Anterior cingulate cortex (tissue), 58 donors: ENCODE measurements at regions not wholly inside any gene's neighbourhood (a gene's known extent, or its start where the extent isn't known, plus 50 kb on each side); places are given as distances from the start of the nearest gene placed in this dataset.
"Not testable (repeated sequence)": the region's sequence is repeated elsewhere in the genome, so short reads cannot be mapped to it uniquely, and the experiment has no call there.

Experiments used
- DNase-seq, 58 donors: peaks; one replicate each; lab custom pipeline; 2025; lab: John Stamatoyannopoulos, UW

- no peak for DNase-seq
Measured at GRCh38 chr5:25056836-25057235, 412.1 kb upstream of the CDH10 start.

- no peak for DNase-seq
Measured at GRCh38 chr5:25033658-25034057, 388.9 kb upstream of the CDH10 start.

- peak in 10 of 58 donors; percentile 1 to 20 (median 4) for DNase-seq
Measured at GRCh38 chr5:25029004-25029403, 384.2 kb upstream of the CDH10 start.

GRCh38 chr5:25027526-25027925 lies 382.7 kb upstream of the CDH10 start:
- no peak for DNase-seq

- DNase-seq: no peak
Measured at GRCh38 chr5:25027061-25027460, 382.3 kb upstream of the CDH10 start.

GRCh38 chr5:25025831-25026230 lies 381.1 kb upstream of the CDH10 start:
- DNase-seq: no peak

GRCh38 chr5:25020454-25020853 lies 375.7 kb upstream of the CDH10 start:
- no peak for DNase-seq

GRCh38 chr5:25009063-25009462 lies 364.3 kb upstream of the CDH10 start:
- no peak for DNase-seq

GRCh38 chr5:25006734-25007133 lies 362.0 kb upstream of the CDH10 start:
- no peak for DNase-seq

GRCh38 chr5:25006237-25006636 lies 361.5 kb upstream of the CDH10 start:
- no peak for DNase-seq

GRCh38 chr5:25005431-25005830 lies 360.7 kb upstream of the CDH10 start:
- no peak for DNase-seq

- no peak for DNase-seq
Measured at GRCh38 chr5:25002371-25002770, 357.6 kb upstream of the CDH10 start.

- no peak for DNase-seq
Measured at GRCh38 chr5:24999732-25000131, 355.0 kb upstream of the CDH10 start.

GRCh38 chr5:24998641-24999040 lies 353.9 kb upstream of the CDH10 start:
- no peak for DNase-seq

GRCh38 chr5:24986326-24986725 lies 341.5 kb upstream of the CDH10 start:
- DNase-seq: no peak

- DNase-seq: not testable (repeated sequence)
Measured at GRCh38 chr5:24978552-24978951, 333.8 kb upstream of the CDH10 start.

GRCh38 chr5:24963611-24964010 lies 318.8 kb upstream of the CDH10 start:
- no peak for DNase-seq

GRCh38 chr5:24923400-24923799 lies 278.6 kb upstream of the CDH10 start:
- no peak for DNase-seq

GRCh38 chr5:24918676-24919075 lies 273.9 kb upstream of the CDH10 start:
- DNase-seq: no peak

- no peak for DNase-seq
Measured at GRCh38 chr5:24916863-24917262, 272.1 kb upstream of the CDH10 start.

- DNase-seq: no peak
Measured at GRCh38 chr5:24909210-24909609, 264.4 kb upstream of the CDH10 start.

- no peak for DNase-seq
Measured at GRCh38 chr5:24906689-24907088, 261.9 kb upstream of the CDH10 start.

GRCh38 chr5:24904981-24905517 lies 260.3 kb upstream of the CDH10 start:
- no peak for DNase-seq
